Renal pelvis (tissue), 1 donor: ENCODE measurements at regions not wholly inside any gene's neighbourhood (a gene's known extent, or its start where the extent isn't known, plus 50 kb on each side); places are given as distances from the start of the nearest gene placed in this dataset.

ENCODE experiments used
- DNase-seq: peaks from one replicate; pipeline ENCODE4 v3.0.0-alpha.2; 2013

- no peak for DNase-seq
Observed at GRCh38 chr3:157626817-157627216, 123.6 kb upstream of the VEPH1 start.

- no peak for DNase-seq
Observed at GRCh38 chr3:157624801-157625200, 121.6 kb upstream of the VEPH1 start.

GRCh38 chr3:157618886-157619285, 115.7 kb upstream of the VEPH1 start:
- DNase-seq, result no peak

GRCh38 chr3:157618075-157618760, 115.0 kb upstream of the VEPH1 start:
- DNase-seq, result peak; percentile 54

- DNase-seq, result no peak
Observed at GRCh38 chr3:157614896-157615295, 111.7 kb upstream of the VEPH1 start.

- no peak for DNase-seq
Observed at GRCh38 chr3:157611536-157612076, 108.4 kb upstream of the VEPH1 start.

GRCh38 chr3:157610876-157611535, 107.8 kb upstream of the VEPH1 start:
- DNase-seq, result no peak

GRCh38 chr3:157607826-157608405, 104.7 kb upstream of the VEPH1 start:
- DNase-seq, result no peak

- DNase-seq, result no peak
Observed at GRCh38 chr3:157606852-157607197, 103.6 kb upstream of the VEPH1 start.

- peak; percentile 41 for DNase-seq
Observed at GRCh38 chr3:157606011-157606851, 103.0 kb upstream of the VEPH1 start.

GRCh38 chr3:157605356-157605755, 102.1 kb upstream of the VEPH1 start:
- no peak for DNase-seq

- no peak for DNase-seq
Observed at GRCh38 chr3:157602424-157602823, 99.2 kb upstream of the VEPH1 start.

- no peak for DNase-seq
Observed at GRCh38 chr3:157595259-157595658, 92.0 kb upstream of the VEPH1 start.

- DNase-seq, result peak; percentile 22
Observed at GRCh38 chr3:157594413-157594812, 91.2 kb upstream of the VEPH1 start.

GRCh38 chr3:157592769-157593168, 89.6 kb upstream of the VEPH1 start:
- DNase-seq, result no peak

- DNase-seq, result no peak
Observed at GRCh38 chr3:157590273-157590672, 87.1 kb upstream of the VEPH1 start.

GRCh38 chr3:157589211-157589610, 86.0 kb upstream of the VEPH1 start:
- no peak for DNase-seq

GRCh38 chr3:157588386-157589060, 85.3 kb upstream of the VEPH1 start:
- no peak for DNase-seq

GRCh38 chr3:157586293-157586692, 83.1 kb upstream of the VEPH1 start:
- no peak for DNase-seq

GRCh38 chr3:157585386-157585785, 82.2 kb upstream of the VEPH1 start:
- peak; percentile 27 for DNase-seq

GRCh38 chr3:157582637-157582973, 79.4 kb upstream of the VEPH1 start:
- DNase-seq, result no peak
